ENCODE measurements at regions not wholly inside any gene's neighbourhood (a gene's known extent, or its start where the extent isn't known, plus 50 kb on each side); places are given as distances from the start of the nearest gene placed in this dataset.

DNA sequence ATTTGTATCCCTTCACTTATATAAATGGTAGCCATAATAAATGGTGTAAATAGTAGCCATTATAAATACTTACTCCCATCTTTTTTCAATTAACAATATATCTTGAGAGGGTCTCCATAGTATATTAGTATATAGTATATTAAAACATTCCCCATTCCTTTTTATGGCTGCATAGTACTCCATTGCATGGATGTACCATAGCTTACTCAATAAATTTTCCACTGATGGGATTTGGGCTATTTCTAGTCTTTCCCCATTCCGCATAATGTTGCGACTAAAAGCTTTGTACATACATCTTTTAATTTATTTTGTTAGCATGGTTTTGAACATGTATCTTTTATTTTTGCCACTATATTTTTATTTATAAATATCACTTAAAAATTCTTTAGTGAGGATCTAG lies 366.3 kb downstream of the IL20RB start:
- Mint-ChIP-seq H3K27me3 (no peaks in the 10 kb centered on the region), H3K36me3 (ENCODE audit: low read depth) (no peaks in the 10 kb centered on the region), H3K27ac (no peak overlapping the region), H3K9me3 (peaks cover 2% of the 10 kb centered on the region), H3K4me1 (ENCODE audit: low read depth) (no peaks in the 10 kb centered on the region), H3K4me3 (no peak overlapping the region)
- DNase-seq (no peak), ATAC-seq (no peak)
- TF ChIP-seq, protein P1, sequence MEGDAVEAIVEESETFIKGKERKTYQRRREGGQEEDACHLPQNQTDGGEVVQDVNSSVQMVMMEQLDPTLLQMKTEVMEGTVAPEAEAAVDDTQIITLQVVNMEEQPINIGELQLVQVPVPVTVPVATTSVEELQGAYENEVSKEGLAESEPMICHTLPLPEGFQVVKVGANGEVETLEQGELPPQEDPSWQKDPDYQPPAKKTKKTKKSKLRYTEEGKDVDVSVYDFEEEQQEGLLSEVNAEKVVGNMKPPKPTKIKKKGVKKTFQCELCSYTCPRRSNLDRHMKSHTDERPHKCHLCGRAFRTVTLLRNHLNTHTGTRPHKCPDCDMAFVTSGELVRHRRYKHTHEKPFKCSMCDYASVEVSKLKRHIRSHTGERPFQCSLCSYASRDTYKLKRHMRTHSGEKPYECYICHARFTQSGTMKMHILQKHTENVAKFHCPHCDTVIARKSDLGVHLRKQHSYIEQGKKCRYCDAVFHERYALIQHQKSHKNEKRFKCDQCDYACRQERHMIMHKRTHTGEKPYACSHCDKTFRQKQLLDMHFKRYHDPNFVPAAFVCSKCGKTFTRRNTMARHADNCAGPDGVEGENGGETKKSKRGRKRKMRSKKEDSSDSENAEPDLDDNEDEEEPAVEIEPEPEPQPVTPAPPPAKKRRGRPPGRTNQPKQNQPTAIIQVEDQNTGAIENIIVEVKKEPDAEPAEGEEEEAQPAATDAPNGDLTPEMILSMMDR (IDR thresholded peaks at IDR 0.05) = no peak
- intact Hi-C loops (cut with micrococcal nuclease) = no loop called here
- CTCF ChIA-PET = no interaction called here
- POLR2A ChIA-PET = no interaction called here

DNA sequence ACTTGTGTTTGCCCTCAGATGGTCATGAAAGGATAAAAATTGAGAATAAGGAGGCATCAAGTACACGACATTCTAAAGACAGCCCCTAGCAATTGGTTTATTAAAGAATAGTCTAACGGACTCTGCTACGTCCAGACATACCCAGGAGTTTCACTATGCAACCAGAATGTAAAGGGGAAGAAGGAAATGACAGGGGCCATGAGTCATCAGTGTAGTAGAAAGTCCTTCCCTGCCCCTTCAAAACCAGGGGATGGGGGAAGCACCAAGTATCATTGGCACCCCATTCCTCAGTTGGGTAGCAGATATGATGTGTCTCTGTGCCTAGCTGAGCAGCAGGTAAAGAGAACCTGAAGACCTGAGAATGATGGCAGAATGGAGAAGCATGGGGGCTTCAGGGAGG lies 367.4 kb downstream of the IL20RB start:
- Mint-ChIP-seq H3K9me3 (peaks cover 2% of the 10 kb centered on the region), H3K36me3 (ENCODE audit: low read depth) (no peaks in the 10 kb centered on the region), H3K4me3 (no peak overlapping the region), H3K4me1 (ENCODE audit: low read depth) (no peaks in the 10 kb centered on the region), H3K27ac (no peak overlapping the region), H3K27me3 (no peaks in the 10 kb centered on the region)
- POLR2A ChIA-PET = no interaction called here
- TF ChIP-seq, protein P1 (IDR thresholded peaks at IDR 0.05) = no peak
- CTCF ChIA-PET = no interaction called here
- ATAC-seq (no peak), DNase-seq (no peak)
- intact Hi-C loops (cut with micrococcal nuclease) = no loop called here

DNA sequence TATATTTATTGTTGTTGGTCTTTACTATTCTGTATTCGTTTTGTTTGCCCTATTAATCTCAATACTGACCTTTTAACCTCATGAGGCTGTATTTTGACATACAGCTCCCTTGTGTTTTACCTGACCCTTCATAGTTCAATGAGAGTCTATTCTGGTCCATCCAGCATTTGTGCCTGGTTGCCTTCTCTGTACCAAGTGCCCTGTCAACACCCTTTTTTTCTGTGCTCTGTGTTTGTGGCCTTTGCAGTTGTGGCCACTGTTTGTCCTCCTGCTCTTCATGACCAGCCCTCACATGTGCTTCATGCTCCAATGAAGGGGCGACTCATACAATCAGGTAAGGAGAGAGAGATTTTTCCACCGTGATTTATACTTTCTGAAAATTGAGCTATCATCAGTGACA lies 368.2 kb downstream of the IL20RB start:
- no peaks in the 10 kb centered on the region for H3K36me3 Mint-ChIP-seq (ENCODE audit: low read depth)
- no peak overlapping the region for H3K27ac Mint-ChIP-seq
- H3K4me3 Mint-ChIP-seq = no peak overlapping the region
- H3K9me3 Mint-ChIP-seq = peaks cover 2% of the 10 kb centered on the region
- TF ChIP-seq, protein P1 (IDR thresholded peaks at IDR 0.05) = no peak
- no peak for ATAC-seq
- H3K4me1 Mint-ChIP-seq (ENCODE audit: low read depth) = no peaks in the 10 kb centered on the region
- ChIA-PET CTCF (interaction anchor here (1.3 kb wide), 1 partner anchor 29 kb away, joined by 3 read pairs; no protein-coding TSS in a partner anchor), POLR2A (no interaction called here)
- no peak for DNase-seq
- H3K27me3 Mint-ChIP-seq = no peaks in the 10 kb centered on the region
- intact Hi-C loops (cut with micrococcal nuclease) = no loop called here

DNA sequence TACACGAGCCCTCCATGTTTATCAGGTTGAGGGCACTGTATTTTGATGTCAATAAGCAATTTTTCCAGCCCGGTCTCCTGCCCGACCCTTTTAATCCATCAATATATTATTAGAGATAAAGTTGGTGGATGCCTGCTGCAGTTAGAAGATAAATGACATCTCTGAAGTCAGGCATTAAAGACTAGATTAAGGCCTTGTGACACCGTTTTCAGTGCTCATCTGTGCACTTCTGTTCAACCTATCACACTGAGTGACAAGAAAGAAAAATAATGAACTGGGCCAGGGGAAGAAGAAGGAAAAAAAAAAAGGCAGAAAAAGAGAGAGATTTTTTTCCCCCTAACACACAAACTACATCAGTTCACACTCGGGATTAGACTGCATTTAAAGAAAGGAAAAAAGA lies 371.8 kb downstream of the IL20RB start:
- no peak overlapping the region for H3K27ac Mint-ChIP-seq
- no peak for ATAC-seq

DNA sequence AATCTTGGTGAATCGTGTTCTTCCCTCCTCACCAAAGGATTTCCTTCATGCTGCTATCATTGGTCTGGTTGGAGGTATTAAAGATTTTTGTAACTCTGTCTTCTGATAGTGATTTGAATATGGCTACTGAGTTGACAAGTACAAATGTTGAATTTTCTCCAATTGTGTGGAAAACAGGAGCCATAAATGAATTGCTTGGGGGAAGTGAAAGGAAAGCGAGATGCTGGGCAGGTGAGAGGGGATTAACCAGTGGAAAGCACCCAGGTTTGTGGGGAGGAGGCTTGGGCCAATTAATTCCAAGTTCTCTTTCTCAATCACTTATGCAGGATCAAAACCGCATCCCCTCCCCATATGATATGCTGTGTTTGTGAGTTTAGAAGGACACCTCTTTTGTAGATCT lies 372.5 kb downstream of the IL20RB start:
- TF ChIP-seq, protein P1 (IDR thresholded peaks at IDR 0.05) = no peak
- Mint-ChIP-seq H3K36me3 (ENCODE audit: low read depth) (no peaks in the 10 kb centered on the region), H3K27ac (no peak overlapping the region), H3K4me3 (no peak overlapping the region), H3K9me3 (no peaks in the 10 kb centered on the region), H3K4me1 (ENCODE audit: low read depth) (no peaks in the 10 kb centered on the region), H3K27me3 (no peaks in the 10 kb centered on the region)
- POLR2A ChIA-PET = no interaction called here
- ATAC-seq (no peak), DNase-seq (no peak)
- CTCF ChIA-PET = no interaction called here
- intact Hi-C loops (cut with micrococcal nuclease) = no loop called here

More for the DNA sequence above, 371.8 kb downstream of the IL20RB start:
- Mint-ChIP-seq H3K4me3 (no peak overlapping the region), H3K9me3 (peaks cover 2% of the 10 kb centered on the region), H3K27me3 (no peaks in the 10 kb centered on the region), H3K4me1 (ENCODE audit: low read depth) (no peaks in the 10 kb centered on the region), H3K36me3 (ENCODE audit: low read depth) (no peaks in the 10 kb centered on the region)
- intact Hi-C loops (cut with micrococcal nuclease) = no loop called here
- TF ChIP-seq, protein P1 (IDR thresholded peaks at IDR 0.05) = no peak
- CTCF ChIA-PET = no interaction called here
- DNase-seq = no peak
- POLR2A ChIA-PET = no interaction called here
